GM23338 (cell line): ENCODE measurements at regions not wholly inside any gene's neighbourhood (a gene's known extent, or its start where the extent isn't known, plus 50 kb on each side); places are given as distances from the start of the nearest gene placed in this dataset.

Experiments
- EZH2 ChIP-seq: fragments of 200-600 bp; sonication (generic); IDR thresholded peaks from one replicate; pipeline ENCODE4 v1.8.0; 2017; ENCODE audit warnings: antibody characterized with exemption, mild to moderate bottlenecking, low read depth; ENCODE audit not compliant: unreplicated experiment
- TF ChIP-seq, protein P1 (sequence below), 2 experiments: fragments of 200-600 bp in 1 of 2; sonication (generic) in 1 of 2; conservative IDR thresholded peaks; 2 replicates each; pipeline versions ENCODE4 v1.5.1 to v1.6.1; 2016 to 2017; ENCODE audit warnings: antibody characterized with exemption in 2 of 2, low read depth in 2 of 2, mild to moderate bottlenecking in 2 of 2, moderate library complexity in 1 of 2

DNA sequence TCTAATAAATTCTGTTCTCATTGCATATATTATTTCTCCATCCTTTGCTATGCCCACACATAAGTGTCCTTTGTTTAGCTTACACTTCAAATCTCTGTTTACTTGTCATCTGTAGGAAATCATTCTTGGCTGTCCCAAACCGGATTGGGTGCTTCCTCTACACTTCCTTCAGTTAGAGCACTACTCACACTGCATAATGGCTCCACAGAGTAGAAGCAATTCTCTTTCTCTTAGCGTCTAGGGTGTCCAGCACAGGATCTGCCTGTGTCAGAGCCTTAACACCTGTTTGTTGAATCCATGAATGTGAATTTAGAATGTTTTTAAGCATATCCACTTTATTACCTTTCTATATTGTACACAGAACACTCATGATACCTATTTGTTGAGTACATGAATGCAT, 87.0 kb upstream of the BMP2 start:
- TF ChIP-seq EZH2, result no peak
- TF ChIP-seq, protein P1, sequence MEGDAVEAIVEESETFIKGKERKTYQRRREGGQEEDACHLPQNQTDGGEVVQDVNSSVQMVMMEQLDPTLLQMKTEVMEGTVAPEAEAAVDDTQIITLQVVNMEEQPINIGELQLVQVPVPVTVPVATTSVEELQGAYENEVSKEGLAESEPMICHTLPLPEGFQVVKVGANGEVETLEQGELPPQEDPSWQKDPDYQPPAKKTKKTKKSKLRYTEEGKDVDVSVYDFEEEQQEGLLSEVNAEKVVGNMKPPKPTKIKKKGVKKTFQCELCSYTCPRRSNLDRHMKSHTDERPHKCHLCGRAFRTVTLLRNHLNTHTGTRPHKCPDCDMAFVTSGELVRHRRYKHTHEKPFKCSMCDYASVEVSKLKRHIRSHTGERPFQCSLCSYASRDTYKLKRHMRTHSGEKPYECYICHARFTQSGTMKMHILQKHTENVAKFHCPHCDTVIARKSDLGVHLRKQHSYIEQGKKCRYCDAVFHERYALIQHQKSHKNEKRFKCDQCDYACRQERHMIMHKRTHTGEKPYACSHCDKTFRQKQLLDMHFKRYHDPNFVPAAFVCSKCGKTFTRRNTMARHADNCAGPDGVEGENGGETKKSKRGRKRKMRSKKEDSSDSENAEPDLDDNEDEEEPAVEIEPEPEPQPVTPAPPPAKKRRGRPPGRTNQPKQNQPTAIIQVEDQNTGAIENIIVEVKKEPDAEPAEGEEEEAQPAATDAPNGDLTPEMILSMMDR (conservative IDR thresholded peaks at IDR 0.05; ENCODE audit: low read depth in 2 of 2), result no peak
